ENCODE measurements at regions not wholly inside any gene's neighbourhood (a gene's known extent, or its start where the extent isn't known, plus 50 kb on each side); places are given as distances from the start of the nearest gene placed in this dataset.

DNA sequence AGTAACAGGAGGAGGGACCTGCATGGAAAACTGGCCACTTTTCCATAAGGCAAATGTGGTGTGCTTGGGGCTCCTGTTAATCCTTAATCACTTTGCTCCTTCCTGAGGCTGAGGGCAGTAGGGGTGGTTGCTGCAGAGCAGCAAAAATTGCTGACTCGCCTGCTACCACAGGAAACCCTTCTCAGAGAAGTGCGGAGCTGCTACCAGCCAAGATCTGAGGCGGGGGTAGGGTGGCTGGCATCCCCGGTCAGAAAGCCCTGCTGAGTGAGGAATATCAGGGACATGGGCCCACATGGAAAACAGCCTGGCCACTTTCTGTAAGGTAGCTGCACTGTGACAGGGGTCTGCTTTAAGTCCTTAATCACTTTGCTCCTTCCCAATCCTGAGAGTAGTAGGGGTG, 192.4 kb upstream of the GHR start:
- TF ChIP-seq, protein P1, sequence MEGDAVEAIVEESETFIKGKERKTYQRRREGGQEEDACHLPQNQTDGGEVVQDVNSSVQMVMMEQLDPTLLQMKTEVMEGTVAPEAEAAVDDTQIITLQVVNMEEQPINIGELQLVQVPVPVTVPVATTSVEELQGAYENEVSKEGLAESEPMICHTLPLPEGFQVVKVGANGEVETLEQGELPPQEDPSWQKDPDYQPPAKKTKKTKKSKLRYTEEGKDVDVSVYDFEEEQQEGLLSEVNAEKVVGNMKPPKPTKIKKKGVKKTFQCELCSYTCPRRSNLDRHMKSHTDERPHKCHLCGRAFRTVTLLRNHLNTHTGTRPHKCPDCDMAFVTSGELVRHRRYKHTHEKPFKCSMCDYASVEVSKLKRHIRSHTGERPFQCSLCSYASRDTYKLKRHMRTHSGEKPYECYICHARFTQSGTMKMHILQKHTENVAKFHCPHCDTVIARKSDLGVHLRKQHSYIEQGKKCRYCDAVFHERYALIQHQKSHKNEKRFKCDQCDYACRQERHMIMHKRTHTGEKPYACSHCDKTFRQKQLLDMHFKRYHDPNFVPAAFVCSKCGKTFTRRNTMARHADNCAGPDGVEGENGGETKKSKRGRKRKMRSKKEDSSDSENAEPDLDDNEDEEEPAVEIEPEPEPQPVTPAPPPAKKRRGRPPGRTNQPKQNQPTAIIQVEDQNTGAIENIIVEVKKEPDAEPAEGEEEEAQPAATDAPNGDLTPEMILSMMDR (IDR thresholded peaks at IDR 0.05; ENCODE audit: extremely low read depth in 1 of 2, insufficient read depth in 1 of 2, low read depth in 1 of 2, low read length in 2 of 2) = no peak
- TF ChIP-seq JUN (IDR thresholded peaks at IDR 0.05; ENCODE audit: borderline replicate concordance, insufficient read depth, insufficient read length, low read depth) = no peak
- TF ChIP-seq, protein P2, sequence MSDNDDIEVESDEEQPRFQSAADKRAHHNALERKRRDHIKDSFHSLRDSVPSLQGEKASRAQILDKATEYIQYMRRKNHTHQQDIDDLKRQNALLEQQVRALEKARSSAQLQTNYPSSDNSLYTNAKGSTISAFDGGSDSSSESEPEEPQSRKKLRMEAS (IDR thresholded peaks at IDR 0.05; ENCODE audit: insufficient read depth, insufficient read length) = no peak

Data from endothelial cell of umbilical vein (primary cell).